Stimulated activated CD4-positive, alpha-beta T cell treated with anti-CD3 and anti-CD28 coated beads, Interleukin-12 subunit alpha, Interleukin-12 subunit beta, amount 100 ng/mL, for 48 hours (primary cell): ENCODE measurements at regions not wholly inside any gene's neighbourhood (a gene's known extent, or its start where the extent isn't known, plus 50 kb on each side); places are given as distances from the start of the nearest gene placed in this dataset.

Source experiments
- DNase-seq, 3 donors: peaks; one replicate each; pipeline ENCODE4 v3.0.0-alpha.2; 2020; ENCODE audit warnings: low read depth in 2 of 3, low spot score in 1 of 3

GRCh38 chr4:20352163-20352431, 100.4 kb downstream of the SLIT2 start:
- no peak for DNase-seq

GRCh38 chr4:20353646-20354045, 101.9 kb downstream of the SLIT2 start:
- DNase-seq: no peak

GRCh38 chr4:20354120-20354519, 102.4 kb downstream of the SLIT2 start:
- no peak for DNase-seq

GRCh38 chr4:20356565-20356964, 104.9 kb downstream of the SLIT2 start:
- no peak for DNase-seq

GRCh38 chr4:20358110-20358509, 106.4 kb downstream of the SLIT2 start:
- DNase-seq: no peak

GRCh38 chr4:20359692-20360091, 108.0 kb downstream of the SLIT2 start:
- DNase-seq: no peak

- no peak for DNase-seq
Observed at GRCh38 chr4:20362148-20362547, 110.4 kb downstream of the SLIT2 start.

- DNase-seq: no peak
Observed at GRCh38 chr4:20364969-20365368, 113.3 kb downstream of the SLIT2 start.

GRCh38 chr4:20367446-20367845, 115.7 kb downstream of the SLIT2 start:
- DNase-seq: no peak

- no peak for DNase-seq
Observed at GRCh38 chr4:20368926-20369325, 117.2 kb downstream of the SLIT2 start.

GRCh38 chr4:20370274-20370673, 118.6 kb downstream of the SLIT2 start:
- no peak for DNase-seq

GRCh38 chr4:20376070-20376469, 124.4 kb downstream of the SLIT2 start:
- no peak for DNase-seq

- DNase-seq: no peak
Observed at GRCh38 chr4:20378181-20378580, 126.5 kb downstream of the SLIT2 start.

- no peak for DNase-seq
Observed at GRCh38 chr4:20381005-20381404, 129.3 kb downstream of the SLIT2 start.

- no peak for DNase-seq
Observed at GRCh38 chr4:20383283-20383682, 131.6 kb downstream of the SLIT2 start.

- DNase-seq: no peak
Observed at GRCh38 chr4:20383969-20384368, 132.3 kb downstream of the SLIT2 start.

GRCh38 chr4:20384456-20384855, 132.8 kb downstream of the SLIT2 start:
- no peak for DNase-seq

GRCh38 chr4:20386001-20386740, 134.5 kb downstream of the SLIT2 start:
- DNase-seq: no peak

- DNase-seq: no peak
Observed at GRCh38 chr4:20386906-20387305, 135.2 kb downstream of the SLIT2 start.

- DNase-seq: no peak
Observed at GRCh38 chr4:20391198-20391597, 139.5 kb downstream of the SLIT2 start.

- no peak for DNase-seq
Observed at GRCh38 chr4:20391912-20392311, 140.2 kb downstream of the SLIT2 start.

GRCh38 chr4:20393486-20394100, 141.9 kb downstream of the SLIT2 start:
- no peak for DNase-seq

GRCh38 chr4:20394512-20394911, 142.8 kb downstream of the SLIT2 start:
- DNase-seq: no peak
